SK-N-SH (cell line): ENCODE measurements at regions not wholly inside any gene's neighbourhood (a gene's known extent, or its start where the extent isn't known, plus 50 kb on each side); places are given as distances from the start of the nearest gene placed in this dataset.

ENCODE experiments used
- CTCF ChIA-PET: fragments of 300-600, 350-600 bp; formaldehyde crosslinking; extraction: SDS; loops from one replicate; lab custom pipeline; 2021; lab: Yijun Ruan, JAX
- POLR2A ChIA-PET: fragments of 350-600 bp; sonication (Branson Sonifier 250); formaldehyde crosslinking; extraction: SDS; loops from one replicate; lab custom pipeline; 2020; ENCODE audit warnings: antibody characterized with exemption, inconsistent platforms; lab: Yijun Ruan, JAX
- DNase-seq: peaks from one replicate; pipeline ENCODE4 v3.0.0; 2012
- H2AFZ ChIP-seq: fragments of 200-600 bp; sonication (generic); 2 replicates; pipeline ENCODE4 v1.8.1; 2016; ENCODE audit warnings: antibody characterized with exemption, mild to moderate bottlenecking, low read depth
- H3F3A ChIP-seq: fragments of 200-600 bp; sonication (generic); replicated peaks from 2 replicates; pipeline ENCODE3; 2016; ENCODE audit warnings: antibody characterized with exemption, mild to moderate bottlenecking; ENCODE audit not compliant: insufficient read depth
- H3K27ac ChIP-seq, 2 experiments: fragments of 200-500 bp in 1 of 2; fragments of 200-600 bp in 1 of 2; sonication (Bioruptor generic) in 1 of 2; sonication (generic), shearing (Covaris generic) in 1 of 2; 2 replicates each; pipeline versions ENCODE4 v1.5.1 to v1.6.1; 2014 to 2016; ENCODE audit warnings: low read depth in 2 of 2, inconsistent platforms in 1 of 2, low read length in 1 of 2, mild to moderate bottlenecking in 1 of 2, mixed read lengths in 1 of 2
- H3K27me3 ChIP-seq: fragments of 200-600 bp; sonication (generic), shearing (Covaris generic); 2 replicates; pipeline ENCODE4 v1.6.1; 2016; ENCODE audit warnings: mixed run types; ENCODE audit not compliant: insufficient read depth
- H3K36me3 ChIP-seq, 2 experiments: fragments of 200-500 bp in 1 of 2; fragments of 200-600 bp in 1 of 2; sonication (Bioruptor generic) in 1 of 2; sonication (generic) in 1 of 2; replicated peaks in 1 of 2; 2 replicates each; pipeline versions ENCODE3 to v1.5.1; 2014 to 2016; ENCODE audit warnings: low read length in 1 of 2, mild to moderate bottlenecking in 1 of 2; ENCODE audit not compliant: insufficient read depth in 2 of 2, control insufficient read depth in 1 of 2
- H3K4me1 ChIP-seq, 2 experiments: fragments of 200-500 bp in 1 of 2; fragments of 200-600 bp in 1 of 2; sonication (Bioruptor generic) in 1 of 2; sonication (generic), shearing (Covaris generic) in 1 of 2; 2 replicates each; pipeline versions ENCODE4 v1.5.1 to v1.6.1; 2014 to 2016; ENCODE audit warnings: low read depth in 1 of 2, low read length in 1 of 2, mixed run types in 1 of 2; ENCODE audit not compliant: insufficient read depth in 2 of 2, control insufficient read depth in 1 of 2
- H3K4me2 ChIP-seq: fragments of 200-600 bp; sonication (generic), shearing (Covaris generic); 2 replicates; pipeline ENCODE4 v1.6.1; 2017; ENCODE audit warnings: mixed run types
- H3K4me3 ChIP-seq, 2 experiments: fragments of 200-500 bp in 1 of 2; fragments of 200-600 bp in 1 of 2; sonication (Bioruptor generic) in 1 of 2; sonication (generic), shearing (Covaris generic) in 1 of 2; 2 replicates each; pipeline versions ENCODE4 v1.5.1 to v1.8.1; 2014 to 2016; ENCODE audit warnings: low read depth in 2 of 2, inconsistent platforms in 1 of 2, low read length in 1 of 2, mild to moderate bottlenecking in 1 of 2, mixed read lengths in 1 of 2, moderate library complexity in 1 of 2
- H3K79me2 ChIP-seq: fragments of 200-600 bp; sonication (generic); 2 replicates; pipeline ENCODE4 v1.8.1; 2017; ENCODE audit warnings: mild to moderate bottlenecking; ENCODE audit not compliant: insufficient read depth
- H3K9ac ChIP-seq: fragments of 200-600 bp; sonication (generic); 2 replicates; pipeline ENCODE4 v1.6.1; 2017; ENCODE audit warnings: mixed run types
- H3K9me2 ChIP-seq: fragments of 200-600 bp; sonication (generic); 2 replicates; pipeline ENCODE4 v1.6.1; 2017; ENCODE audit warnings: mixed run types
- H3K9me3 ChIP-seq: fragments of 200-600 bp; sonication (generic); 2 replicates; pipeline ENCODE4 v1.6.1; 2017; ENCODE audit warnings: mixed run types, mild to moderate bottlenecking, moderate library complexity
- H4K20me1 ChIP-seq: fragments of 200-600 bp; sonication (generic); 2 replicates; pipeline ENCODE4 v1.6.1; 2017; ENCODE audit warnings: mild to moderate bottlenecking, mixed run types; ENCODE audit not compliant: insufficient read depth
- CHD2 ChIP-seq: fragments of 150-350 bp; IDR thresholded peaks from 2 replicates; pipeline ENCODE4 v1.6.1; 2018; ENCODE audit warnings: low read length; ENCODE audit not compliant: partially characterized antibody
- ELF1 ChIP-seq: IDR thresholded peaks from 2 replicates; pipeline ENCODE4 v1.4.0; 2012
- EP300 ChIP-seq, 2 experiments: IDR thresholded peaks; 2 replicates each; pipeline versions ENCODE4 v1.4.0 to v1.6.1; 2012; ENCODE audit warnings: borderline replicate concordance in 1 of 2, low read depth in 1 of 2, low read length in 1 of 2
- FOSL2 ChIP-seq: IDR thresholded peaks from 2 replicates; pipeline ENCODE4 v1.4.0; 2012; ENCODE audit warnings: low read depth, mild to moderate bottlenecking, moderate library complexity, borderline replicate concordance
- FOXM1 ChIP-seq: IDR thresholded peaks from 2 replicates; pipeline ENCODE4 v1.4.0; 2012; ENCODE audit warnings: low read depth, mild to moderate bottlenecking
- JUND ChIP-seq: IDR thresholded peaks from 2 replicates; pipeline ENCODE4 v1.4.0; 2012
- MXI1 ChIP-seq: IDR thresholded peaks from 2 replicates; pipeline ENCODE4 v1.6.1; 2012; ENCODE audit warnings: mild to moderate bottlenecking, low read depth, low read length, improper control_type of control experiment
- NFIC ChIP-seq: IDR thresholded peaks from 2 replicates; pipeline ENCODE4 v1.4.0; 2012; ENCODE audit warnings: borderline replicate concordance
- NRF1 ChIP-seq: IDR thresholded peaks from 2 replicates; pipeline ENCODE4 v1.6.1; 2012; ENCODE audit warnings: low read depth, mild to moderate bottlenecking, low read length
- POLR2AphosphoS5 ChIP-seq: IDR thresholded peaks from 2 replicates; pipeline ENCODE4 v1.6.1; 2012; ENCODE audit warnings: low read depth, low read length
- RFX5 ChIP-seq: IDR thresholded peaks from 2 replicates; pipeline ENCODE4 v1.6.1; 2012; ENCODE audit warnings: mild to moderate bottlenecking, improper control_type of control experiment, low read length
- RXRA ChIP-seq: IDR thresholded peaks from 2 replicates; pipeline ENCODE4 v1.4.0; 2012; ENCODE audit warnings: low read depth, mild to moderate bottlenecking, borderline replicate concordance
- SIN3A ChIP-seq: IDR thresholded peaks from 2 replicates; pipeline ENCODE4 v1.6.1; 2012; ENCODE audit warnings: low read depth, mild to moderate bottlenecking, low read length, moderate library complexity, borderline replicate concordance
- TCF12 ChIP-seq: IDR thresholded peaks from 2 replicates; pipeline ENCODE4 v1.4.0; 2012
- YY1 ChIP-seq: IDR thresholded peaks from 2 replicates; pipeline ENCODE4 v1.4.0; 2012; ENCODE audit warnings: low read depth, mild to moderate bottlenecking
- WGBS: methylation state at CpG from one replicate; pipeline ENCODE4 v1.1.6; 2017; ENCODE audit warnings: low lambda C conversion rate; 5-methylcytosine and 5-hydroxymethylcytosine counted together
- TF ChIP-seq, protein P1 (sequence below): IDR thresholded peaks from 2 replicates; pipeline ENCODE4; 2012
- TF ChIP-seq, protein P2 (sequence below): IDR thresholded peaks from 2 replicates; pipeline ENCODE4 v1.4.0; 2012; ENCODE audit warnings: low read depth
- TF ChIP-seq, protein P3 (sequence below): IDR thresholded peaks from 2 replicates; pipeline ENCODE4 v1.4.0; 2012; ENCODE audit warnings: low read depth, borderline replicate concordance

DNA sequence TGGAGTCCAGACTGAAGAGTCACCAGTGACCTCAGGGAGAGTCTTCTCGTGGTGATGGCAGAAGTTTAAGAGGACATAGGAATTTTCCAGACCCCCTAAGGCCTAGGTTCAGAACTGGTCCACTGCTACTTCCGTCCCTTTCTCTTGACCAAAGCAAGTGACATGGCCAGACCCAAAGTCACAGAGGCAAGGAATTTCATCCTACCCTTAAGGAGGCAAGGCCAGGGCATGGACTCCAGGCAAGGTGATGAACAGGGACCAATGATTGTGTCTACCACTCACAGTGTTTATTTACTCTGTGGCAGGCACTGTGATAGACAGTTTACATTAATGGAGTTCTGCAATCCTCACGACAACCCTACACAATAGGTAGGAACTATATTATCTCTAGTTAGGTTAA is 265.1 kb downstream of the GLI2 start:
- H3K27ac ChIP-seq, result no peak overlapping the region
- no peaks in the 10 kb centered on the region for H3K4me1 ChIP-seq
- ChIA-PET CTCF (no interaction called here), POLR2A (no interaction called here)
- H4K20me1 ChIP-seq, result no peaks in the 10 kb centered on the region
- H3K9ac ChIP-seq, result no peak overlapping the region
- no peaks in the 10 kb centered on the region for H3K9me3 ChIP-seq
- TF ChIP-seq ELF1 (no peak), TCF12 (no peak), POLR2AphosphoS5 (no peak), YY1 (no peak), EP300 (IDR thresholded peaks at IDR 0.05; ENCODE audit: borderline replicate concordance in 1 of 2, low read depth in 1 of 2, low read length in 1 of 2) (no peak), JUND (no peak), RXRA (no peak)
- TF ChIP-seq, protein P1, sequence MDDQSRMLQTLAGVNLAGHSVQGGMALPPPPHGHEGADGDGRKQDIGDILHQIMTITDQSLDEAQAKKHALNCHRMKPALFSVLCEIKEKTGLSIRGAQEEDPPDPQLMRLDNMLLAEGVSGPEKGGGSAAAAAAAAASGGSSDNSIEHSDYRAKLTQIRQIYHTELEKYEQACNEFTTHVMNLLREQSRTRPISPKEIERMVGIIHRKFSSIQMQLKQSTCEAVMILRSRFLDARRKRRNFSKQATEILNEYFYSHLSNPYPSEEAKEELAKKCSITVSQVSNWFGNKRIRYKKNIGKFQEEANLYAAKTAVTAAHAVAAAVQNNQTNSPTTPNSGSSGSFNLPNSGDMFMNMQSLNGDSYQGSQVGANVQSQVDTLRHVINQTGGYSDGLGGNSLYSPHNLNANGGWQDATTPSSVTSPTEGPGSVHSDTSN, result no peak
- H2AFZ ChIP-seq, result no peak overlapping the region
- H3K4me3 ChIP-seq, result no peak overlapping the region
- no peaks in the 10 kb centered on the region for H3K9me2 ChIP-seq
- no peak for DNase-seq
- no peaks in the 10 kb centered on the region for H3K27me3 ChIP-seq
- no peaks in the 10 kb centered on the region for H3K79me2 ChIP-seq
- H3F3A ChIP-seq, result no peaks in the 10 kb centered on the region
- no peak overlapping the region for H3K4me2 ChIP-seq
- H3K36me3 ChIP-seq, result no peaks in the 10 kb centered on the region
- 36% methylated on average over 3 of the region's 3 CpGs for WGBS

DNA sequence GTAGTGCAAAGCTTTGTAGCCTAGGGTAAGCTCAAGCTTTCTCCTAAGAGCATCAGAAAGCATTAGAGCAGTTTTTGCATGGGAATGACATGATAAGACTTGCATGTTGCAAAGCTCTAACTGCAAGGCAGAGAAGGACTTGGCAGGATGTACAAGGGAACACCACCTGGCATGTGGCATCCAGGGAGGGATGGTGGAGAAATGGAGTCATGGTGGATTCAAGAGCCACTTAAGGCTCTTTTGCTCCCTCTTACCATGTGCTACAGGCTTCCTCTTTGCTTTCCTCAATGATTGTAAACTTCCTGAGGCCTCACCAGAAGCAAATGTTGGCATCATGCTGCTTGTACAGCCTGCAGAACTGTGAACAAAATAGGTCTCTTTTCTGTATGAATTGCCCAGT is 266.0 kb downstream of the GLI2 start:
- H3K9me3 ChIP-seq, result no peaks in the 10 kb centered on the region
- TF ChIP-seq FOSL2 (no peak), POLR2AphosphoS5 (no peak), RFX5 (no peak), NFIC (no peak), CHD2 (no peak), FOXM1 (no peak), NRF1 (no peak), JUND (no peak), MXI1 (no peak), SIN3A (no peak)
- TF ChIP-seq, protein P2, sequence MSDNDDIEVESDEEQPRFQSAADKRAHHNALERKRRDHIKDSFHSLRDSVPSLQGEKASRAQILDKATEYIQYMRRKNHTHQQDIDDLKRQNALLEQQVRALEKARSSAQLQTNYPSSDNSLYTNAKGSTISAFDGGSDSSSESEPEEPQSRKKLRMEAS, result no peak
- TF ChIP-seq, protein P3, sequence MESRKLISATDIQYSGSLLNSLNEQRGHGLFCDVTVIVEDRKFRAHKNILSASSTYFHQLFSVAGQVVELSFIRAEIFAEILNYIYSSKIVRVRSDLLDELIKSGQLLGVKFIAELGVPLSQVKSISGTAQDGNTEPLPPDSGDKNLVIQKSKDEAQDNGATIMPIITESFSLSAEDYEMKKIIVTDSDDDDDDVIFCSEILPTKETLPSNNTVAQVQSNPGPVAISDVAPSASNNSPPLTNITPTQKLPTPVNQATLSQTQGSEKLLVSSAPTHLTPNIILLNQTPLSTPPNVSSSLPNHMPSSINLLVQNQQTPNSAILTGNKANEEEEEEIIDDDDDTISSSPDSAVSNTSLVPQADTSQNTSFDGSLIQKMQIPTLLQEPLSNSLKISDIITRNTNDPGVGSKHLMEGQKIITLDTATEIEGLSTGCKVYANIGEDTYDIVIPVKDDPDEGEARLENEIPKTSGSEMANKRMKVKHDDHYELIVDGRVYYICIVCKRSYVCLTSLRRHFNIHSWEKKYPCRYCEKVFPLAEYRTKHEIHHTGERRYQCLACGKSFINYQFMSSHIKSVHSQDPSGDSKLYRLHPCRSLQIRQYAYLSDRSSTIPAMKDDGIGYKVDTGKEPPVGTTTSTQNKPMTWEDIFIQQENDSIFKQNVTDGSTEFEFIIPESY, result no peak

More for the DNA sequence above, 266.0 kb downstream of the GLI2 start:
- no peaks in the 10 kb centered on the region for H3K36me3 ChIP-seq
- no peaks in the 10 kb centered on the region for H3K4me1 ChIP-seq
- H3K27me3 ChIP-seq, result no peaks in the 10 kb centered on the region
- no peak overlapping the region for H2AFZ ChIP-seq
- H4K20me1 ChIP-seq, result no peaks in the 10 kb centered on the region
- H3F3A ChIP-seq, result no peaks in the 10 kb centered on the region
- no peak overlapping the region for H3K9ac ChIP-seq
- no peak overlapping the region for H3K4me2 ChIP-seq
- H3K4me3 ChIP-seq, result no peak overlapping the region
- H3K9me2 ChIP-seq, result no peaks in the 10 kb centered on the region
- no peak overlapping the region for H3K27ac ChIP-seq
- ChIA-PET CTCF (no interaction called here), POLR2A (no interaction called here)
- no peak for DNase-seq
- no peaks in the 10 kb centered on the region for H3K79me2 ChIP-seq
